OCI-LY7 (cell line): ENCODE measurements at regions not wholly inside any gene's neighbourhood (a gene's known extent, or its start where the extent isn't known, plus 50 kb on each side); places are given as distances from the start of the nearest gene placed in this dataset.

Source experiments
- CTCF ChIP-seq: fragments of 200-600 bp; sonication (generic); conservative IDR thresholded peaks from 2 replicates; pipeline ENCODE4 v1.5.1; 2014; ENCODE audit warnings: mild to moderate bottlenecking, antibody characterized with exemption, low read length, moderate library complexity, mixed read lengths
- EZH2phosphoT487 ChIP-seq: fragments of 200-600 bp; sonication (generic); IDR thresholded peaks from 2 replicates; pipeline ENCODE4 v1.6.1; 2018; ENCODE audit warnings: low read depth, borderline replicate concordance, mild to moderate bottlenecking, mixed run types, antibody characterized with exemption, low read length, moderate library complexity, mixed read lengths

DNA sequence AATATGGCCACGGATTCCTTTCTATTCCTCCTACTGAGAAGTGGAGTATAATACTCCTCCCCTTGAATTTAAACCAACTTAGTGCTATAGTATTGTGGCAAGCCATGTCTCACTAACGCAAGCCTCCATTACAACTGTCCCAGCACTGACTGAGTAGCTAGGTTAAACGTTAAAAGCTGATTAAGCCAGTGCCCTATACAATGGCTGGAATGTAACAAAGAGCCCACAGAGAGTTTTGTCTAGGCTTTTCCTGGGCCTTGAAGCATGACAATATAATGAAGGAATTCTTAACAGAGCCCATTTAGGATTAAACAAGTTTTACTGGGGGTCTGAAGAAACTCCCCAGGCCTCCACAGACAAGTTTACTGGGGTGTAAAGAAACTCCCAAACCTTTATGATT lies 254.5 kb upstream of the DACH1 start:
- TF ChIP-seq CTCF (no peak), EZH2phosphoT487 (no peak)
